Hematopoietic multipotent progenitor cell treated with erythropoietin and hydrocortisone succinate and interleukin-3 and kit ligand, for 4 days (in vitro differentiated cells): ENCODE measurements at regions not wholly inside any gene's neighbourhood (a gene's known extent, or its start where the extent isn't known, plus 50 kb on each side); places are given as distances from the start of the nearest gene placed in this dataset.
A peak's percentile ranks its signal among the peaks of the same experiment; 100 is the strongest.

Source experiments
- DNase-seq: peaks from one replicate; pipeline ENCODE4 v3.0.0-alpha.2; 2015

DNA sequence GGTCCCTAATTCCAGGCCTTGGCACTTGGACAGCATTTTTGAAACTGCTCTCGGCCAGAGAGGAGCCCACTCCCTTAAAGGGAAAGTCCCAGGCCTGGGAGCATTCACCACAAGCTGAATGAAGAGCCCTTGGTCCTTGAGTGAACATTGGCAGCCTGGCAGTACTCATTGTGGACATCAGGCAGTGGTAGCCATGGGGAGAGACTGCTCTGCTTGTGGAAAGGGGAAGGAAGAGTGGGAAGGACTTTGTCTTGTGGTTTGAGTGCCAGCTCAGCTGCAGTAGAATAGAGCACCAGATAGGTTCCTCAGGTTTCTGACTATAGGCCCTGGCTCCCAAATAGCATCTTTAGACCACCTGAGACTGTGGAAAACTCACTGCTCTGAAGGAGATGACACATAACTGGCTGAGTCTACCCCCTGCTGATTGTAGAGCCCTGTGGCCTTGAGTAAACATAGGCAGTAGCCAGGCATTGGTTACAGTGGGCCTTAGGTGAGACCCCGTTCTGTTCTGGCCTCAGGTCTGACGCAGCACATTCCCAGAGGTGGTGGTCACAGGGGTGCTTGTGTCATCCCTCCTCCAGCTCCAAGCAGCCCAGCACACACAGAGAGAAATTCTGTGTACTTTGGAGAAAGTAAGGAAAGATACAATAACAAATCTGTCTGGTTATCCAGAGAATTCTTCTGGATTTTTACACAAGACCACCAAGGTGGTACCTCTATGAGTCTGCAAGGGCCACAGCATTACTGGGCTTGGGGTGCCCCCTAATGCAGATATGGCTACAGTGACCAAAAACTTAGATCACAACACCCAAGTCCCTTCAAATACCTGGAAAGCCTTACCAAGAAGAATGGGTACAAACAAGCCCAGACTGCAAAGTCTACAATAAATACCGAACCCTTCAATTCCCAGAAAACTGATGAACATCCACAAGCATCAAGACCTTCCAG lies 153.8 kb downstream of the GNAI1 start:
- DNase-seq: peak; percentile 27

DNA sequence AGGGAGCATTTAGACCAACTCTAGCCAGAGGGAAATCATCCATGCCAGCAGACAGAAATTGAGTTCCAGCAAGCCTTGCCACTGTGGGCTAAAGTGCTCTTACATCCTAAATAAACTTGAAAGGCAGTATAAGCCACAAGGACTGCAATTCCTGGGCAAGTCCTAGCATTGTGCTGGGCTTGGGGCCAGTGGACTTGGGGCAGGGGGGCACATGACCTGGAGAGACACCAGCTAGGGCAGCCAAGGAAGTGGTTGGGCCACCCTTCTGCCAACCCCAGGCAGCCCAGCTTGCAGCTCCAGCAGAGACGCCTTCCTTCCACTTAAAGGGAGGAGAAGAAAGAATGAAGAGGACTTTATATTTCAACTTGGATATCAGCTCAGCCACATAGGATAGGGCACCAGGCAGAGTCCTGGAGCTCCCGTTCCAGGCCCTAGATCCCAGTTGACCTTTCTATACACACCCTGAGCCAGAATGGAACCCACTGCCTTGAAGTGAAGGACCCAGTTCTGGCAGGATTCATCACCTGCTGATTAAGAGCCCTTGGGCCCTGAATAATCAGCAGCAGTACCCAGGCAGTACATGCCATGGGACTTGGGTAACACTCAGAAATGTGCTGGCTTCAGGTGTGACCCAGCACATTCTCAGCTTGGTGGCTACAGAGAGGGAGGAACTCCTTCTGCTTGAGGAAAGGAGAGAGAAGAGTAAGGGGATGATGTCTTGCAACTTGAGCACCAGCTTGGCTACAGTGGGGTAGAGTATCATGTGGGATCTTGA lies 153.0 kb downstream of the GNAI1 start:
- no peak for DNase-seq

DNA sequence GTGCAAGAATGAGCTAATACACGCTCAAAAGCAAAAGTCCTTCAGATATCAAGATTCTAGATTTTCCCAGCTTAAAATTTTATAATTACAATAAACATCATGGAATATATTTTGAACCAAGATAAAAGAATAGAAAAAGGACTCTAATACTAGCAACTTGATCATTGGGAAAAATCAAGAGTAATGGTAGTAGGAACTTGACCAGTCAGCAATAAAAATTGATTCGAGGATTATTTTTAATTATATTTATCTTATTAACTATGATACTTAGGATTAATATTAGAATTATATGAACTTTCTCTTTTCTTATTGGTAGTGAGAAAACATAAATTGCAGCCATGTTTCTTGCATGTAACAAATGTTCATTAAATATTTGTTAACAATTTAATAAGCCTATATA lies 152.0 kb downstream of the GNAI1 start:
- no peak for DNase-seq

DNA sequence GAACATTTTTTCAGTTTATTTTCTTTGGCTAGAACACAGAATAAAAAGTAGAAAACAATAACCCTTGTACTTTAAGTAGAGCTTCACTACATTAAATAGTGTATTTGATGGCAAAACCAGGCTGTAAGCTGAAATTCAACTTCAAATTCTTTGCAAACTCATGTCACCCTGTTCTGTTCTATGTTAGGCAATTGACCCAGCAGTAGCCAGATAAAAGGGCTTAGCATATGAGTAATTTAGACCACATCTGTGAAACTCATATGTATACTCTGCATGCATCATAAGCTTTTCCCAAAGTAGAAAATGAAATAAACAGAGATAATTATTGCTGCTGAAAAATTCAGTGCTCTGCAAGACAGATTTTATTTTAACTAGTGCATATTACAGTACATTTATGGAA lies 150.2 kb downstream of the GNAI1 start:
- no peak for DNase-seq

DNA sequence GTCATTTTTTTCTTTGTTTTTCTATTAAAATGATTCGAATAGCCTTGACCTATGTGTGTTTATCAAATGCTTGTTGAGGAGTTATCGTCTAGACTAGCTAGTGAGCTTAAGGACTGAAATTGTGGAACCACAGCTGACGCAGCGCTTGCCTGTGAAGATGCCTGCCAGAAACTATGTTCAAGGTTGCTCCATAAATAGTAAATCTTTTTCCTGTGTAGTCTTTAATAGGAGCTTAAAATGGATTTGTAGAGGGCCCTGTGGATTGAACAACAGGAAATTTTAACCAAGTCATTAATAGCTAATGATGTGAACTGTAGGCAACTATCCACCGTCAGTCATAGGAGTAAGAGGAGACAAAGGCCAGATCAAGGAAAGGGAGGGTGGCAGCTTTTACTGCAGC lies 145.1 kb downstream of the GNAI1 start:
- no peak for DNase-seq

DNA sequence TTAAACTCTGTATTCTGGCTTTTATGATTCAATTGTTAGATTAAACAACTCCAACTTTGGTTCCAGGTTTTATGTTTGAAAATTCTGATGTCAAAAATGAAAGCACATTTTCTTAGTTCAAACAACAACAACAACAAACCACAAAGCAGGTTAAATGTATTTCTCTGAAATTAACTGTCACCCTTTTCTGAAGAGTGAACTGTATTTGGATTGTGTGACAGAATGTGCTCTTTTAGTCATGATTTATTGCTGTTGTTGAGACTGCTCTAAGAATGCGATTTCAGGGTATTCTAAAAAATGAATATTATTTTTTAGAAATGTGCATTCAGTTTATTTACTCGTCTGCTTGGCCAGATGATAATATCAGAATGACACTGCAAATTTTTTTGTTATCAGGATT lies 144.1 kb downstream of the GNAI1 start:
- DNase-seq: no peak

DNA sequence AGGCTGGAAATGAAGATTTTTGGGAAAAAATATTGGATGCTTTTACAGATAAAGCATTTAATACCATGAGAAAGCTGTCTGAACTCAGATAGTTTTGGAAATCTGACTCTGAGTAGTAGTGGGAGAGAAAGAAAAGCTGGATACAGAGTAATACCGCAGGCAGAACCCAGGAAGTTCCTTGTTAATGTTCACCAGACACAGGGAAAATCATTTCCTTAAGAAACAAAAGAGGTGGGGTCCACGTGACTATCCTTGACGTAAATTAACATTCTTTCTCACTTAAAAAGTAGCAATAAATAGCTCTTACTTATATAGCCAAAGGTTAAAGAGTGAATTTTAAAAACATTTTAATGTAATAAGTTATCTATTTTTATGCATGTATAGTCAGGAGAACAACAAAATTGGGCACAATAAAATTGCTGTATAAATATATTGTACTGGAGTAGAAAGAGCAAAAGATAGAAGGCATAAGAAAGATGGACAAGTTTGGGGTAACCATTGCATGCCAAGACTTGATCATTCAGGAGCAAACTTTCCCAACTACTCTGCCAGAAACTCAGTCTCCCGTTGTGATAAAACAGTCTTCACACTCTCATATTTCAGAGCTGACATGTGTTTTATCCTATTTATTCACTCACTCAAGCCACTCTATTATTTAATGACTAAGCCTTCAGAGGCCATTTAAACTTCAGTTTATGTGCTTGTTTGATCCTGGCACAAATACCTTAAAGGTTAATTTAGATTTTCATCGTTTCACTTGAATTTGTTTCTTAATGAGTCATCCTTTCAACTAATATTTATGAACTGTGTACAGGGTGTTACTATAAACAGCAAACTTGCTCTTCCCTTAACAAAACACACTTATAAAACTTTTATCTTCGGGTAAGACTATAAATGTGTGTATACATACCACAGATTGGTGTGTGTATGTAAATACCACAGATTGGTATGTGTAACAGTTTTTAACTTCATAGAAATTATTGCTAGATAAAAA lies 143.1 kb downstream of the GNAI1 start:
- DNase-seq: no peak
